ENCODE measurements at regions not wholly inside any gene's neighbourhood (a gene's known extent, or its start where the extent isn't known, plus 50 kb on each side); places are given as distances from the start of the nearest gene placed in this dataset.

- Histone ChIP-seq H3K9ac (ENCODE audit: low read depth in 2 of 2, low read length in 2 of 2) (no peak overlapping the region), H3K9me3 (no peaks in the 10 kb centered on the region), H3K27ac (no peak overlapping the region), H3K36me3 (no peaks in the 10 kb centered on the region), H3K4me1 (no peaks in the 10 kb centered on the region), H3K4me3 (no peak overlapping the region), H3K27me3 (no peaks in the 10 kb centered on the region)
- intact Hi-C loops (cut with DNase I), result loop anchor here (2.0 to 5.0 kb wide), 2 partner anchors 89 to 433 kb away; no protein-coding TSS in a partner anchor
- DNase-seq, result no peak
- TF ChIP-seq CTCF (IDR thresholded peaks at IDR 0.05), result no peak
Measured at GRCh38 chr20:58088105-58088504, 140.3 kb downstream of the ANKRD60 start.

- no peaks in the 10 kb centered on the region for H3K27me3 ChIP-seq
- no peak overlapping the region for H3K4me3 ChIP-seq
- no peaks in the 10 kb centered on the region for H3K4me1 ChIP-seq
- no peaks in the 10 kb centered on the region for H3K36me3 ChIP-seq
- H3K9me3 ChIP-seq, result no peaks in the 10 kb centered on the region
- TF ChIP-seq CTCF (IDR thresholded peaks at IDR 0.05), result peak; percentile 11
- H3K9ac ChIP-seq (ENCODE audit: low read depth in 2 of 2, low read length in 2 of 2), result no peak overlapping the region
- DNase-seq, result no peak
- no peak overlapping the region for H3K27ac ChIP-seq
- intact Hi-C loops (cut with DNase I), result loop anchor here (5.0 kb wide), 1 partner anchor 90 kb away; no protein-coding TSS in a partner anchor
Measured at GRCh38 chr20:58087562-58087858, 140.9 kb downstream of the ANKRD60 start.

- intact Hi-C loops (cut with DNase I), result loop anchor here (5.0 kb wide), 1 partner anchor 90 kb away; no protein-coding TSS in a partner anchor
- no peak overlapping the region for H3K27ac ChIP-seq
- H3K36me3 ChIP-seq, result no peaks in the 10 kb centered on the region
- peak; percentile 83 for TF ChIP-seq CTCF (IDR thresholded peaks at IDR 0.05)
- no peaks in the 10 kb centered on the region for H3K27me3 ChIP-seq
- H3K9ac ChIP-seq (ENCODE audit: low read depth in 2 of 2, low read length in 2 of 2), result no peak overlapping the region
- H3K4me1 ChIP-seq, result no peaks in the 10 kb centered on the region
- H3K4me3 ChIP-seq, result no peak overlapping the region
- no peaks in the 10 kb centered on the region for H3K9me3 ChIP-seq
- DNase-seq, result peak; percentile 52
Measured at GRCh38 chr20:58086763-58087561, 141.5 kb downstream of the ANKRD60 start.

GRCh38 chr20:58084966-58085365 is 143.5 kb downstream of the ANKRD60 start:
- no peak for TF ChIP-seq CTCF (IDR thresholded peaks at IDR 0.05)
- Histone ChIP-seq H3K36me3 (no peaks in the 10 kb centered on the region), H3K4me1 (no peaks in the 10 kb centered on the region), H3K4me3 (no peak overlapping the region), H3K9me3 (no peaks in the 10 kb centered on the region), H3K27ac (peak overlapping the region; percentile 41), H3K27me3 (no peaks in the 10 kb centered on the region), H3K9ac (ENCODE audit: low read depth in 2 of 2, low read length in 2 of 2) (no peak overlapping the region)
- DNase-seq, result peak; percentile 34
- intact Hi-C loops (cut with DNase I), result loop anchor here (5.0 kb wide), 1 partner anchor 92 kb away; no protein-coding TSS in a partner anchor

GRCh38 chr20:58084566-58084965 is 143.9 kb downstream of the ANKRD60 start:
- Histone ChIP-seq H3K4me3 (no peak overlapping the region), H3K27ac (peak overlapping the region; percentile 41)
- peak; percentile 17 for DNase-seq

More at GRCh38 chr20:58084566-58084965, 143.9 kb downstream of the ANKRD60 start:
- intact Hi-C loops (cut with DNase I), result no loop called here
- H3K9ac ChIP-seq (ENCODE audit: low read depth in 2 of 2, low read length in 2 of 2), result no peak overlapping the region
- no peaks in the 10 kb centered on the region for H3K27me3 ChIP-seq
- no peaks in the 10 kb centered on the region for H3K36me3 ChIP-seq
- TF ChIP-seq CTCF (IDR thresholded peaks at IDR 0.05), result no peak
- H3K4me1 ChIP-seq, result no peaks in the 10 kb centered on the region
- no peaks in the 10 kb centered on the region for H3K9me3 ChIP-seq
